ENCODE measurements at regions not wholly inside any gene's neighbourhood (a gene's known extent, or its start where the extent isn't known, plus 50 kb on each side); places are given as distances from the start of the nearest gene placed in this dataset.

DNA sequence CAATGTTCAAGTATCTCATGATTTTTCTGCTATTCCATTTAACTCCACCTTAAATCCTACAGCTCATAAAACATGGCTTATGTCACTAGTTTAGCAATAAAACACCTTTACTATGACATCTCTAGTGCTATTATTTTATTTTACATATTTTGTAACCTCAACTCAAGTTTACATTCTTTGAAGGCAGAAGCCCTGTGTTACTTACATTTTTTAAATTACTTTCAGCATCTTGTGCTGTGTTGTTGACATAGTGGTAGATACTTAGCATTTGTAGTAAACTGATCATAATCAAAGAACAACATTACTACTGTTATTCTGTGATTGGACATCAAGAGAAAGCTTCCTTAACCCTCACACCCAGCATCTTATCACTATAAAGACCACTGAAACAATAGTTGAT lies 216.1 kb downstream of the BMP4 start:
- TF ChIP-seq, protein P1, sequence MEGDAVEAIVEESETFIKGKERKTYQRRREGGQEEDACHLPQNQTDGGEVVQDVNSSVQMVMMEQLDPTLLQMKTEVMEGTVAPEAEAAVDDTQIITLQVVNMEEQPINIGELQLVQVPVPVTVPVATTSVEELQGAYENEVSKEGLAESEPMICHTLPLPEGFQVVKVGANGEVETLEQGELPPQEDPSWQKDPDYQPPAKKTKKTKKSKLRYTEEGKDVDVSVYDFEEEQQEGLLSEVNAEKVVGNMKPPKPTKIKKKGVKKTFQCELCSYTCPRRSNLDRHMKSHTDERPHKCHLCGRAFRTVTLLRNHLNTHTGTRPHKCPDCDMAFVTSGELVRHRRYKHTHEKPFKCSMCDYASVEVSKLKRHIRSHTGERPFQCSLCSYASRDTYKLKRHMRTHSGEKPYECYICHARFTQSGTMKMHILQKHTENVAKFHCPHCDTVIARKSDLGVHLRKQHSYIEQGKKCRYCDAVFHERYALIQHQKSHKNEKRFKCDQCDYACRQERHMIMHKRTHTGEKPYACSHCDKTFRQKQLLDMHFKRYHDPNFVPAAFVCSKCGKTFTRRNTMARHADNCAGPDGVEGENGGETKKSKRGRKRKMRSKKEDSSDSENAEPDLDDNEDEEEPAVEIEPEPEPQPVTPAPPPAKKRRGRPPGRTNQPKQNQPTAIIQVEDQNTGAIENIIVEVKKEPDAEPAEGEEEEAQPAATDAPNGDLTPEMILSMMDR (IDR thresholded peaks at IDR 0.05; ENCODE audit: borderline replicate concordance, extremely low read depth, low read length, poor library complexity, severe bottlenecking) = no peak
- no peak for TF ChIP-seq EZH2 (IDR thresholded peaks at IDR 0.05; ENCODE audit: borderline replicate concordance, low read depth, low read length, severe bottlenecking)

All from DND-41 (cell line).